ENCODE measurements at regions not wholly inside any gene's neighbourhood (a gene's known extent, or its start where the extent isn't known, plus 50 kb on each side); places are given as distances from the start of the nearest gene placed in this dataset.

DNA sequence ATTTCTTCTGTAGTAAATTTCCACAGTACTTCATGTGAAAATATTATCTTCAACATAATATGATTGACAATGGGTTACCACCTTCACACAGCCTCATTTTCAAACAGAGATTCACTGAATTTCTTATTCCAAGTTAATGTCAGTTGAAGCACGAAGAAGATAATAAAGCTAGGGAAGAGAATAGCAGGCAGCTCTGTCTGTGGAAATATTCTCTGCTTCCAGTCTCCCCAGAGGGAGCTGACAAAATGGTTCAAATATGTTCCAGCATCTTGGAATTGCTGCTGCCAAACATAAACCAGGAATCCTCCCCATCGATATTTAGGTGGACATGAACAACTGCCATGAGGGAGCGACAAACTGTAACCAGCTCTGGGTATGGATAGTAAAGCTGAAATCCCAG, 224.8 kb downstream of the GJA1 start:
- H3K27me3 ChIP-seq (ENCODE audit: control insufficient read depth, insufficient read depth, low read length): no peaks in the 10 kb centered on the region
- Mint-ChIP-seq H3K9me3 (peaks cover 13 to 25% of the 10 kb centered on the region in 2 donors), H3K4me1 (no peaks in the 10 kb centered on the region), H3K36me3 (no peaks in the 10 kb centered on the region), H3K27ac (no peak overlapping the region), H3K27me3 (ENCODE audit: low read depth in 2 of 2) (no peaks in the 10 kb centered on the region), H3K4me3 (no peak overlapping the region)
- DNase-seq (no peak), ATAC-seq (no peak)
- H3K4me3 ChIP-seq (ENCODE audit: low read length): no peak overlapping the region
- H3K4me1 ChIP-seq (ENCODE audit: control insufficient read depth, insufficient read depth, low read length): no peaks in the 10 kb centered on the region
- no peak overlapping the region for H3K27ac ChIP-seq (ENCODE audit: low read length)
- H3K9me3 ChIP-seq (ENCODE audit: control insufficient read depth, insufficient read depth, low read length): no peaks in the 10 kb centered on the region
- H3K36me3 ChIP-seq (ENCODE audit: control insufficient read depth, insufficient read depth, low read length): no peaks in the 10 kb centered on the region
- TF ChIP-seq, protein P1, sequence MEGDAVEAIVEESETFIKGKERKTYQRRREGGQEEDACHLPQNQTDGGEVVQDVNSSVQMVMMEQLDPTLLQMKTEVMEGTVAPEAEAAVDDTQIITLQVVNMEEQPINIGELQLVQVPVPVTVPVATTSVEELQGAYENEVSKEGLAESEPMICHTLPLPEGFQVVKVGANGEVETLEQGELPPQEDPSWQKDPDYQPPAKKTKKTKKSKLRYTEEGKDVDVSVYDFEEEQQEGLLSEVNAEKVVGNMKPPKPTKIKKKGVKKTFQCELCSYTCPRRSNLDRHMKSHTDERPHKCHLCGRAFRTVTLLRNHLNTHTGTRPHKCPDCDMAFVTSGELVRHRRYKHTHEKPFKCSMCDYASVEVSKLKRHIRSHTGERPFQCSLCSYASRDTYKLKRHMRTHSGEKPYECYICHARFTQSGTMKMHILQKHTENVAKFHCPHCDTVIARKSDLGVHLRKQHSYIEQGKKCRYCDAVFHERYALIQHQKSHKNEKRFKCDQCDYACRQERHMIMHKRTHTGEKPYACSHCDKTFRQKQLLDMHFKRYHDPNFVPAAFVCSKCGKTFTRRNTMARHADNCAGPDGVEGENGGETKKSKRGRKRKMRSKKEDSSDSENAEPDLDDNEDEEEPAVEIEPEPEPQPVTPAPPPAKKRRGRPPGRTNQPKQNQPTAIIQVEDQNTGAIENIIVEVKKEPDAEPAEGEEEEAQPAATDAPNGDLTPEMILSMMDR (IDR thresholded peaks at IDR 0.05): no peak
- WGBS (ENCODE audit: insufficient coverage): 90% methylated on average over 3 of the region's 3 CpGs
- intact Hi-C loops (cut with micrococcal nuclease): no loop called here

DNA sequence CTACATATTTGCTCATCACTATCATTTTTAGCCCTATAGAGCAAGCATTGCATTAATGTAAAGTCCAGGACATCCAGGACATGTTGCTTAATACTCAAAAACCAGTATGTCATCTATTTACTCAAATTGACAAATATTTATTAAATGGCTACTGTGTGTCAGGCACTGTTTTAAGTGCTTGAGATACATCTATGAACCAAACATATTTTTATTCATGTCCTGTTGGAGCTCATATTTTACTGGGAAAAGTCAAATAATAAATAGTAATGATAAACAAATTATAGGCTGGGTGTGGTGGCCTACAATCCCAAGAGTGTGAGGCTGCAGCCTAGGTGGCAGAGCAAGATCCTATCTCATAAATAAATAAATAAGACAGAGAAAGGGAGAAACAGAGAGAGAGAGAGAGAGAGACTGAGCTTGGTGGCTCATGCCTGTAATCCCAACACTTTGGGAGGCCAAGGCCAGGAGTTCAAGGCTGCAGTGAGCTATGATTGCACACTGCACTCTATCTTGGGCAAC, 227.9 kb downstream of the GJA1 start:
- Histone ChIP-seq H3K27me3 (ENCODE audit: control insufficient read depth, insufficient read depth, low read length) (no peaks in the 10 kb centered on the region), H3K27ac (ENCODE audit: low read length) (no peak overlapping the region), H3K4me1 (ENCODE audit: control insufficient read depth, insufficient read depth, low read length) (no peaks in the 10 kb centered on the region), H3K36me3 (ENCODE audit: control insufficient read depth, insufficient read depth, low read length) (no peaks in the 10 kb centered on the region), H3K4me3 (ENCODE audit: low read length) (no peak overlapping the region), H3K9me3 (ENCODE audit: control insufficient read depth, insufficient read depth, low read length) (no peaks in the 10 kb centered on the region)
- Mint-ChIP-seq H3K4me3 (no peak overlapping the region), H3K27me3 (ENCODE audit: low read depth in 2 of 2) (no peaks in the 10 kb centered on the region), H3K27ac (no peak overlapping the region), H3K4me1 (no peaks in the 10 kb centered on the region), H3K36me3 (no peaks in the 10 kb centered on the region), H3K9me3 (peaks cover 14 to 26% of the 10 kb centered on the region in 2 donors)
- intact Hi-C loops (cut with micrococcal nuclease): no loop called here
- DNase-seq (no peak), ATAC-seq (no peak)
- TF ChIP-seq, protein P1 (IDR thresholded peaks at IDR 0.05): no peak

- ATAC-seq (no peak), DNase-seq (no peak)
- Histone ChIP-seq H3K27ac (ENCODE audit: low read length) (no peak overlapping the region), H3K4me3 (ENCODE audit: low read length) (no peak overlapping the region), H3K4me1 (ENCODE audit: control insufficient read depth, insufficient read depth, low read length) (no peaks in the 10 kb centered on the region), H3K9me3 (ENCODE audit: control insufficient read depth, insufficient read depth, low read length) (no peaks in the 10 kb centered on the region), H3K27me3 (ENCODE audit: control insufficient read depth, insufficient read depth, low read length) (no peaks in the 10 kb centered on the region), H3K36me3 (ENCODE audit: control insufficient read depth, insufficient read depth, low read length) (no peaks in the 10 kb centered on the region)
- H3K27ac Mint-ChIP-seq: no peak overlapping the region
- intact Hi-C loops (cut with micrococcal nuclease): no loop called here
- no peaks in the 10 kb centered on the region for H3K4me1 Mint-ChIP-seq
- no peaks in the 10 kb centered on the region for H3K36me3 Mint-ChIP-seq
- peaks cover 14 to 29% of the 10 kb centered on the region in 2 donors for H3K9me3 Mint-ChIP-seq
- H3K4me3 Mint-ChIP-seq: no peak overlapping the region
- H3K27me3 Mint-ChIP-seq (ENCODE audit: low read depth in 2 of 2): no peaks in the 10 kb centered on the region
- WGBS (ENCODE audit: insufficient coverage): 89% methylated on average over 1 of the region's 1 CpG
- TF ChIP-seq, protein P1 (IDR thresholded peaks at IDR 0.05): no peak
These were observed 228.7 kb downstream of the GJA1 start for GRCh38 chr6:121664158-121664557.

GRCh38 chr6:121666814-121667213, 231.4 kb downstream of the GJA1 start:
- Mint-ChIP-seq H3K9me3 (peaks cover 16 to 29% of the 10 kb centered on the region in 2 donors), H3K4me3 (no peak overlapping the region), H3K27me3 (ENCODE audit: low read depth in 2 of 2) (no peaks in the 10 kb centered on the region), H3K27ac (no peak overlapping the region), H3K36me3 (no peaks in the 10 kb centered on the region), H3K4me1 (no peaks in the 10 kb centered on the region)
- intact Hi-C loops (cut with micrococcal nuclease): no loop called here
- no peak for ATAC-seq
- WGBS (ENCODE audit: insufficient coverage): 95% methylated on average over 2 of the region's 4 CpGs
- DNase-seq: no peak
- H3K4me1 ChIP-seq (ENCODE audit: control insufficient read depth, insufficient read depth, low read length): no peaks in the 10 kb centered on the region
- H3K36me3 ChIP-seq (ENCODE audit: control insufficient read depth, insufficient read depth, low read length): no peaks in the 10 kb centered on the region
- TF ChIP-seq, protein P1 (IDR thresholded peaks at IDR 0.05): no peak
- H3K9me3 ChIP-seq (ENCODE audit: control insufficient read depth, insufficient read depth, low read length): no peaks in the 10 kb centered on the region
- no peak overlapping the region for H3K27ac ChIP-seq (ENCODE audit: low read length)
- no peaks in the 10 kb centered on the region for H3K27me3 ChIP-seq (ENCODE audit: control insufficient read depth, insufficient read depth, low read length)
- H3K4me3 ChIP-seq (ENCODE audit: low read length): no peak overlapping the region
